Lower lobe of right lung (tissue), 2 donors: ENCODE measurements at regions not wholly inside any gene's neighbourhood (a gene's known extent, or its start where the extent isn't known, plus 50 kb on each side); places are given as distances from the start of the nearest gene placed in this dataset.

Experiments used
- ATAC-seq, 2 donors: fragments of 200-7000 bp; cut with Tn5 transposase; one replicate each; pipeline ENCODE4 v1.9.1; 2020 to 2022; ENCODE audit warnings: mild to moderate bottlenecking in 2 of 2, moderate library complexity in 2 of 2
- DNase-seq: peaks from one replicate; pipeline ENCODE4 v3.0.0-alpha.2; 2020
- H3K27ac ChIP-seq: fragments of 200-600 bp; one replicate; pipeline ENCODE4 v1.8.0; 2022
- H3K27me3 ChIP-seq: fragments of 200-600 bp; one replicate; pipeline ENCODE4 v1.8.0; 2022; ENCODE audit warnings: low read depth
- H3K36me3 ChIP-seq: fragments of 200-600 bp; one replicate; pipeline ENCODE4 v1.8.0; 2022; ENCODE audit warnings: mild to moderate bottlenecking
- H3K4me1 ChIP-seq: fragments of 200-600 bp; one replicate; pipeline ENCODE4 v1.8.0; 2022
- H3K4me3 ChIP-seq: fragments of 200-600 bp; one replicate; pipeline ENCODE4 v1.8.0; 2022; ENCODE audit warnings: mild to moderate bottlenecking
- H3K9me3 ChIP-seq: fragments of 200-600 bp; one replicate; pipeline ENCODE4 v1.8.0; 2022
- intact Hi-C: fragments of 100-400 bp; cut with DNase I; formaldehyde crosslinking; loops from one replicate; pipeline ENCODE4 v1.11.0; 2022
- TF ChIP-seq, protein P1 (sequence below): fragments of 200-600 bp; IDR thresholded peaks from one replicate; pipeline ENCODE4 v1.8.0; 2022; ENCODE audit warnings: antibody characterized with exemption, mild to moderate bottlenecking
- donor health status: DM: no; HTN: yes; CAD: no; lungs with severe emphysema.

DNA sequence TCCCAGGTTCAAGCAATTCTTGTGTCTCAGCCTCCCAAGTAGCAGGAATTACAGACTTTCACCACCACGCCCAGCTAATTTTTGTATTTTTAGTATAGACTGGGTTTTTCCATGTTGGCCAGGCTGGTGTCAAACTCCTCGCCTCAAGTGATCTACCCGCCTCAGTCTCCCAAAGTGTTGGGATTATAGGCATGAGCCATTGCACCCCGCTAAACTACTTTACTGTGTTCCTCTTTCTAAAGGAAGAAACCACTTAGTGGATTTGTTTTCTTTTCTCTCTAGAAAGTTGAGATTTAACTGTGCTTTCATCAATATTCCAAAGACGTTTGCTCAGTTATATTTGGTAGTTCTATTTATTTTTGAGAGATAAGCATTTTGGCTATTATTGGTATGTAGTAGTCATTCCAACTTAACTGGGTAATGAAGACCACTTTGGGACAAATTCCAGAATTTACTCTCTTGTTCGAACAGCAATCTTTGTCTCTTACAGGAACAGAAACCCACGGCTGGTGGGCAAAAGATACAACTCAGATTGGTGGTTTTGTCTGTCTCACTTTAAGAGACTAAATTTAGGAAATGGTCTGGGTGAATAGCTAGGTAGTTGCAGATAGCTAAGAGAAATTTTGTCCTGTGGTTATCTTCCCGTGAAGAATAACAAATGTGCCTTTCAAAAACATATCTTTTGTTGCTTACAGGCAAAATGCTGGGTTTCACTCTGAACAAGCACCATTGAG lies 103.5 kb upstream of the CD55 start:
- H3K27me3 ChIP-seq, result no peaks in the 10 kb centered on the region
- no peaks in the 10 kb centered on the region for H3K36me3 ChIP-seq
- peaks cover 8% of the 10 kb centered on the region for H3K9me3 ChIP-seq
- peak overlapping the region; percentile 13 for H3K4me3 ChIP-seq
- H3K4me1 ChIP-seq, result peaks cover 17% of the 10 kb centered on the region
- ATAC-seq (no peak), DNase-seq (no peak)
- H3K27ac ChIP-seq, result peak overlapping the region; percentile 63
- intact Hi-C loops, result no loop called here
- TF ChIP-seq, protein P1, sequence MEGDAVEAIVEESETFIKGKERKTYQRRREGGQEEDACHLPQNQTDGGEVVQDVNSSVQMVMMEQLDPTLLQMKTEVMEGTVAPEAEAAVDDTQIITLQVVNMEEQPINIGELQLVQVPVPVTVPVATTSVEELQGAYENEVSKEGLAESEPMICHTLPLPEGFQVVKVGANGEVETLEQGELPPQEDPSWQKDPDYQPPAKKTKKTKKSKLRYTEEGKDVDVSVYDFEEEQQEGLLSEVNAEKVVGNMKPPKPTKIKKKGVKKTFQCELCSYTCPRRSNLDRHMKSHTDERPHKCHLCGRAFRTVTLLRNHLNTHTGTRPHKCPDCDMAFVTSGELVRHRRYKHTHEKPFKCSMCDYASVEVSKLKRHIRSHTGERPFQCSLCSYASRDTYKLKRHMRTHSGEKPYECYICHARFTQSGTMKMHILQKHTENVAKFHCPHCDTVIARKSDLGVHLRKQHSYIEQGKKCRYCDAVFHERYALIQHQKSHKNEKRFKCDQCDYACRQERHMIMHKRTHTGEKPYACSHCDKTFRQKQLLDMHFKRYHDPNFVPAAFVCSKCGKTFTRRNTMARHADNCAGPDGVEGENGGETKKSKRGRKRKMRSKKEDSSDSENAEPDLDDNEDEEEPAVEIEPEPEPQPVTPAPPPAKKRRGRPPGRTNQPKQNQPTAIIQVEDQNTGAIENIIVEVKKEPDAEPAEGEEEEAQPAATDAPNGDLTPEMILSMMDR, result no peak

- TF ChIP-seq, protein P1, result no peak
- Histone ChIP-seq H3K36me3 (no peaks in the 10 kb centered on the region), H3K27me3 (no peaks in the 10 kb centered on the region), H3K4me3 (peak overlapping the region; percentile 13), H3K4me1 (peaks cover 20% of the 10 kb centered on the region), H3K9me3 (peaks cover 8% of the 10 kb centered on the region), H3K27ac (peak overlapping the region; percentile 63)
- intact Hi-C loops, result no loop called here
- ATAC-seq (peak; percentile 80 to 85), DNase-seq (peak; percentile 50)
These were observed 102.7 kb upstream of the CD55 start for GRCh38 chr1:207218512-207219362.

DNA sequence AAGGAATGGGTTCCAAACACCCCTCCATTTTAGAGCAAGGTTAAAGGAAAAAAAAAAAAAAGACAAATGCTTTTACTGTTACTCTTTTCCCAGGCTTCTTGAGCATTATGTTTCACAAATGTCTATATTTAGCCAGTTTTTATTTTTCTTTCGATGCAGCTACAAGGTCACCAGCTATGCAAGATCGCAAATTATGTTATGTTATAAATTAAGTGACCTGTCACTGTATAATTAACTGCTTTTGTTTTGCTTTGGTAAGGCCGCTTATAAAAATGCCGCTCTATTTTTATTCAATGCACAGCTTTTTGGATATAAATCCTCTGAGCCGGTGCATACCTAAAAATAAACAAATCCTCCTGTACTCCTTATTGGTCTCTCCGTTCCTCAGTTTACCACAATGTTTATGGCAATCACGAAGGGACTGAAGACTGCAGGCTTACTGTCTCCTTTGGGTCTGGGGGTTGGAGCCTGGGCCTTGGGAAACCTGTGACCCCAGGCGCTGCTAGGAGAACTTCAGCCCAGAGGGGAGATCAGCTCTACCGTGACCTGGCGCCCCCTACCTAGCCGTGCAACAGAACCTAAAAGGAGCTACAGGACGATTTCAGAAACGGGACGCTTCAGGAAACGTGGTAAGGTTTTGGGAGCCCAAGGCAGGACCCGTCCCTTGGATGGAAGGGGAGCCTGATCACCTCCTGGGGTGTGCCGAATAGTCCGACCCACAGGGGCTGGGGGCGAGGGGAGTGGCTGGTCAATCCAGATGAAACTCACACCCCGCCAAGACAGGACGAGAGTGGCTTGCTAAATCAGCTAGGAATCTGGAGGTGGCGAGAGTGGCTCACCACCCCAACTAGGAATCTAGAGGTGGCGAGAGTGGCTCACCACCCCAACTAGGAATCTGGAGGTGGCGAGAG lies 101.2 kb upstream of the CD55 start:
- no peaks in the 10 kb centered on the region for H3K9me3 ChIP-seq
- H3K4me3 ChIP-seq, result no peak overlapping the region
- no peak overlapping the region for H3K27ac ChIP-seq
- H3K27me3 ChIP-seq, result no peaks in the 10 kb centered on the region
- H3K4me1 ChIP-seq, result peaks cover 21% of the 10 kb centered on the region
- TF ChIP-seq, protein P1, result no peak
- peak; percentile 51 for DNase-seq
- intact Hi-C loops, result no loop called here
- no peaks in the 10 kb centered on the region for H3K36me3 ChIP-seq
- ATAC-seq, result peak in 1 of 2 donors; percentile 16

DNA sequence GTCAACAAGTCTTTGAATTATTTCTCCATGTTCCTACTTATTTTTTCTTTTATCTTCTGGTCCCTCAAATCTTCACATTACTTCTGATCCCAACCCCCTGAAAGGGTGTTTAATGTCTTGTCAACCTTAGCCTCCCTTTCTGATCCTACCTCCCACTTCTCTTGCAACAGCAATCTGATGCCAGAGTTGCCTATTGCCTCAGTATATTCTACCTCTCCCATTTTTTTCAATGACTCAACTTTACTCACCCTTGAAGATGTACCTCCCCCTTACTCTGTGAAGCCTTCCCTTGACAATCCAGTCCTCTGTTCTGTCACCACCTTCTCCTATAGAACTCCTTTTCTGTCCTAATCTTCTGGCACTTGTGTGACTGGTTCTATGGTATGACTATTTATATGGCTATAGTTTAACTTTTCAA lies 99.5 kb upstream of the CD55 start:
- Histone ChIP-seq H3K36me3 (no peaks in the 10 kb centered on the region), H3K4me1 (peaks cover 21% of the 10 kb centered on the region), H3K9me3 (no peaks in the 10 kb centered on the region), H3K27ac (no peak overlapping the region), H3K27me3 (no peaks in the 10 kb centered on the region), H3K4me3 (no peak overlapping the region)
- intact Hi-C loops, result no loop called here
- DNase-seq (no peak), ATAC-seq (no peak)
- TF ChIP-seq, protein P1, result no peak

- peak overlapping the region; percentile 25 for H3K27ac ChIP-seq
- no peaks in the 10 kb centered on the region for H3K9me3 ChIP-seq
- no peaks in the 10 kb centered on the region for H3K27me3 ChIP-seq
- peak in 1 of 2 donors; percentile 69 for ATAC-seq
- peaks cover 17% of the 10 kb centered on the region for H3K4me1 ChIP-seq
- no peaks in the 10 kb centered on the region for H3K36me3 ChIP-seq
- no peak overlapping the region for H3K4me3 ChIP-seq
- TF ChIP-seq, protein P1, result no peak
- intact Hi-C loops, result no loop called here
- DNase-seq, result no peak
These were observed 98.3 kb upstream of the CD55 start for GRCh38 chr1:207223162-207223561.
